ENCODE measurements at regions not wholly inside any gene's neighbourhood (a gene's known extent, or its start where the extent isn't known, plus 50 kb on each side); places are given as distances from the start of the nearest gene placed in this dataset.

DNA sequence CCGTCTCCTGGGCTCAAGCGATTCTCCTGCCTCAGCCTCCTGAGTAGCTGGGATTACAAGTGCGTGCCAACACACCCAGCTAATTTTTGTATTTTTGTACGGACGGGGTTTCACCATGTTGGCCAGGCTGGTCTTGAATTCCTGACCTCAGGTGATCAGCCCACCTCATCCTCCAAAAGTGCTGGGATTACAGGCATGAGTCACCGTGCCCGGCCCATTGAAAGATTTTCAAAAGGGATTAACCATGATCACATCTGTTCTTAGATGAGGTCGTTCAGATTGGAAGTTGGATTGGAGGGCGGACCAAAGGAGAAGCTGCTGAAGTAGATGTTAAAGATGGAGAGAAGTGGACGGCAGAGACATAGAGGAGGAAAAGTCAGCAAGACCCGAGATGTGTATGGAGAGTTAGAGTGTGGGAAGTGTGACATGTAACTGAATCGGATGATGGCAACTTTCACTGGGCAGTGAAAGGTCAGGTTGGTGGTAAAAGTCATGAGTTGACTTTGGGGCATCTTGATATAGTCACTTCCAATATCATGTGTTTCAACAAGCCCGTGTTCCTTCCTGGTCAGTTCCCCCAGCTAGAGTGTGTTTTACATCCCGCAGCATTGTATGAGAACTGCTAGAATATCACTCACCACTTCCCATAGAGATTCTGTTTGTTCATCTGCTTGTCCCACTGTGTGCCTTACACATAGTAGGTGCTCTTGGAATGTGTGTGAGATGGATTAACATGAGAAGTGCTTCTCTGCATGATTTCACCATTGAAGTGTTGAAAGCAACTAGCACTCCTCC lies 54.4 kb upstream of the TINAGL1 start:
- TF ChIP-seq, protein P1, sequence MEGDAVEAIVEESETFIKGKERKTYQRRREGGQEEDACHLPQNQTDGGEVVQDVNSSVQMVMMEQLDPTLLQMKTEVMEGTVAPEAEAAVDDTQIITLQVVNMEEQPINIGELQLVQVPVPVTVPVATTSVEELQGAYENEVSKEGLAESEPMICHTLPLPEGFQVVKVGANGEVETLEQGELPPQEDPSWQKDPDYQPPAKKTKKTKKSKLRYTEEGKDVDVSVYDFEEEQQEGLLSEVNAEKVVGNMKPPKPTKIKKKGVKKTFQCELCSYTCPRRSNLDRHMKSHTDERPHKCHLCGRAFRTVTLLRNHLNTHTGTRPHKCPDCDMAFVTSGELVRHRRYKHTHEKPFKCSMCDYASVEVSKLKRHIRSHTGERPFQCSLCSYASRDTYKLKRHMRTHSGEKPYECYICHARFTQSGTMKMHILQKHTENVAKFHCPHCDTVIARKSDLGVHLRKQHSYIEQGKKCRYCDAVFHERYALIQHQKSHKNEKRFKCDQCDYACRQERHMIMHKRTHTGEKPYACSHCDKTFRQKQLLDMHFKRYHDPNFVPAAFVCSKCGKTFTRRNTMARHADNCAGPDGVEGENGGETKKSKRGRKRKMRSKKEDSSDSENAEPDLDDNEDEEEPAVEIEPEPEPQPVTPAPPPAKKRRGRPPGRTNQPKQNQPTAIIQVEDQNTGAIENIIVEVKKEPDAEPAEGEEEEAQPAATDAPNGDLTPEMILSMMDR (IDR thresholded peaks at IDR 0.05; ENCODE audit: low read length): no peak
- TF ChIP-seq EZH2 (IDR thresholded peaks at IDR 0.05; ENCODE audit: borderline replicate concordance, low read length): no peak
